HG03378 (cell line): ENCODE measurements at regions not wholly inside any gene's neighbourhood (a gene's known extent, or its start where the extent isn't known, plus 50 kb on each side); places are given as distances from the start of the nearest gene placed in this dataset.

Experiments
- ATAC-seq: cut with Tn5 transposase; IDR thresholded peaks from one replicate; pipeline ENCODE4 v1.9.1; 2021; ENCODE audit warnings: mild to moderate bottlenecking, moderate library complexity; ENCODE audit not compliant: unreplicated experiment

DNA sequence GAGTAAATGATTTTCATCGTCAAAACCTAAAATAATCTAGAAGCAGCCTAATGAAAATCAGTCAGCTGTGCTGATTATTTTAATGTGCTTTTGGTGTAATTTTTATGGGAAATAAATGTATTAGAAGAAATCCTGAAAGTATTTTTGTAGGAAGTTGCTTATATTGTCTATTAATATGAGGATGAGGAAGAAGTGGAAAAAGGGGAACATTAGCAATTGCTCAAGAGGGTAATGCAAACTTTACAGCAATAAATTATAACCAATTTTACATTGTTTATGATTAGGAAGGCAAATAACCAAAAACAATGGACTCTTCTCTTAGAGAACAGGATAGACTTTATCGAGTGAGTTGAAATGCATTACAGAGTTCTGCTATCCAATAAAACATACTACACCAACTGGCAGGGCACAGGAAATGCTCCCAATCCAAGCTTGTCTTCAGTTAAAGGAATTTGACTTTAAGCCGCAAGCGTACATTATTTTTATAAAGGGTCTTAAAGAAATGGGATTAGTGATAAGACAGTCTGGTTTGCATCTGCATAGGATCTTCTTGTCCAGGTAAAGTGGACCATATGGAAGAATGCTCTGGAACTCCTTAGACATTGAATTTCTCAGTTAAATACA lies 374.8 kb downstream of the PDGFC start:
- ATAC-seq, result no peak

GRCh38 chr4:156596026-156596425 lies 375.6 kb downstream of the PDGFC start:
- ATAC-seq, result no peak

DNA sequence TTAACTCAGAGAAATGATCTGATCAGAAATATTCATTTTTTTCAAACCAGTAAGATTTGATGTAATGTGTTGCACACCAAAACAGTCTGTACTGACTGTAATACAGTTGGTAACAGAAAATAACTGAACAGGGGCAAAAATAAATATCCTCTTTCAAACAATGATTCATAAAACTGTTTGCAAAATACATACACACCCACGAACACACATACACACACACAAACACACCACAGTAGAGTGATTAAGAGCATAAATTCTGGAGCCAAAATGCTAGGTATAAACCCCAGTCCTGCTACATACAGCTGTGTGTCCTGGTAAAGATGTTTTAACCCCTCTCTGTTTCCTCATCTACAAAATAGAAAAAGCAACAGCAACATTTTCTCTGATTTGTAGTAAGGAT lies 376.6 kb downstream of the PDGFC start:
- ATAC-seq, result no peak

DNA sequence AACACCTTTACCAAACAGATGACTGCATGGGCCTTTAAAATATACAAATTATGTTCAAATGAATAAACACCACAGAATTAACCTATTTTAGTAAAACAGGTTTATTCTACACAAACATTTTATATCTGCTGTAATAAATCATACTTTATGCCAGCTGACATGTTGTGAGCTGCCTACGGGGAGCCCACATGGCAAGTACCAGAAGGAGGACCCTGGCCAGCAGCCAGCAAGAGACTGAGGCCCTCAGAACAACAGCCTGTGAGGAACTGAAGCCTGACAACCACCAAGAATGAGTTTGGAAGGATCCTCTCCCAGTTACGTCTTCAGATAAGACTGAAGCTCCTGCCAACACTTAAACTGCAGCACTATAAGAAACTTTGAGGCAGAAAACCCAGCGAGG lies 377.0 kb downstream of the PDGFC start:
- no peak for ATAC-seq

GRCh38 chr4:156593464-156593863 lies 378.1 kb downstream of the PDGFC start:
- ATAC-seq, result no peak

- ATAC-seq, result no peak
These were observed 379.9 kb downstream of the PDGFC start for GRCh38 chr4:156591679-156592078.

- no peak for ATAC-seq
These were observed 387.5 kb downstream of the PDGFC start for GRCh38 chr4:156584100-156584499.

DNA sequence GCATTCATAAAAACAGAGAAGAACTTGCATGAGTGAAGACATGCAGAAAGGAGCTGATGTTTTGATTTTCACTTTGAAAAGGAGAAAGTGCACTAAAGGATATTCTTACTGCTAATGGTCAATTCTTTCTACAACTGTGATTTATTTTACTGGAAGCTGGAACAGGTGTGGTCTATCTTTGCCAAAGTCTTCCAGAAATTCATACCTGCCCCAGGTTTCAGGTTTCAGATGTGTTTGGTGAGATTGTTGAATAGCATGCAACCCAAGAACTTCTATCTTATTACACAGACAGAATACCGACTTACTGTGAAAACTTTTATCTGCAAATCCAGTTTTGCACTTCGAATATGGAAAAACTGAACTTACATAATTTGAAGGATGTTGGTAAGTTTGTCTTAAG lies 388.3 kb downstream of the PDGFC start:
- ATAC-seq, result no peak

GRCh38 chr4:156581282-156582063 lies 390.1 kb downstream of the PDGFC start:
- no peak for ATAC-seq

- ATAC-seq, result no peak
These were observed 392.9 kb downstream of the PDGFC start for GRCh38 chr4:156578713-156579112.

GRCh38 chr4:156578005-156578404 lies 393.6 kb downstream of the PDGFC start:
- ATAC-seq, result no peak

DNA sequence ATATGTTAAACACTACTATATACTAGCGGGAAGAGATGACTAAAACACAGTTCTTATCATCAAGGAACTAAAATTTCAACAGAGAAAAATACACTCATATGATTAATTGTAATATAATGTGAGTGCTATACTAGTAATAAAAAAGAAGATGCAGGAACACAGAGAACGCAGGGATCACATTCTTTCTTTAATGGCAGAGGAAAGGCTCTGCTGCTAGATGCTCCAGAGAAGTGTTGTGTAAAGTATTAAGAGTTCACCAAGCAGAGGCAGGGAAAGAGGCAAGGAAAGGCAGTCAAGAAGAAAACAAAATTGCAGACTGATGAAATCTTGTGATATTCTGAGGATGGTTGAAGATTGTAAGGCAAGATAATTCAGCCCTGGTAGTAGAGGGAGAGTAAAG lies 394.7 kb downstream of the PDGFC start:
- ATAC-seq, result no peak

GRCh38 chr4:156575430-156576073 lies 396.0 kb downstream of the PDGFC start:
- no peak for ATAC-seq

- ATAC-seq, result no peak
These were observed 400.5 kb downstream of the PDGFC start for GRCh38 chr4:156571146-156571545.

DNA sequence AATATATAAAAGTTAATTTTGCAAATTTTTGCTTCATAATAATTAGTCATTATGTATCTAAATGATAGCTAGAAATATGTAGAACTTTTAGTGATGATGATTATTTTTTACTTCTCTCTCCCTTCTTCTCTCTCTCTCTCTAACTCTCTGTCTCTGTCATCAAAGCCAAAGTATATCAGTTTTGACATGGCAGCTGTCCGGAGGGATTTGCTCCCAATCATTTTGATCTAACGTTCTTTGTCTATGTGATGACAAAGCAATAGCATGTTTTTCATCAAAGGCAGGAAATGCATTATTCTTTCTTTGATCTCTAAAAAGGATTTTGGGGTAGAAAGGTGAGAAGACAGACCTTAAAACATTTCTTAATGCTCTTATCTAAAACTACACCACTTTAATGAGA lies 402.1 kb downstream of the PDGFC start:
- no peak for ATAC-seq

GRCh38 chr4:156568484-156568883 lies 403.1 kb downstream of the PDGFC start:
- ATAC-seq, result no peak

DNA sequence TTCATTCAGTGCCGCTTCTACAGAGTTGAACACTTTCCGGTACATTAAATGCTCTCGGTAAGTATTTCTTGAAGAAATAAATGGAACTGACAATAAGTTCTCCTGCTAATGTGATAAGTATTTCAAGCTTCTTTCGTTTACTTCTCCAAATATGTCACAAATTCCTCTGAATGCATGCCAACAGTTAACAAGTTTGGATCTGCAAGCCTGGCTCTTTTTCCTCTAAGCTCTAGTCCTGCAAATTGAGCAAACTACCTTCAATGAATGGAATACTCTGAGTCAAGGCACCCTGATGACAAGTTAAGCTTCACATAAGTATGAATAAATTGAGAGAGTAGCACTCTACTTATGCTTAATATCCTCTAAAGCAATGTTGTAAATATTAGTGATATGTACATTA lies 403.6 kb downstream of the PDGFC start:
- no peak for ATAC-seq

GRCh38 chr4:156560701-156561100 lies 410.9 kb downstream of the PDGFC start:
- ATAC-seq, result no peak

DNA sequence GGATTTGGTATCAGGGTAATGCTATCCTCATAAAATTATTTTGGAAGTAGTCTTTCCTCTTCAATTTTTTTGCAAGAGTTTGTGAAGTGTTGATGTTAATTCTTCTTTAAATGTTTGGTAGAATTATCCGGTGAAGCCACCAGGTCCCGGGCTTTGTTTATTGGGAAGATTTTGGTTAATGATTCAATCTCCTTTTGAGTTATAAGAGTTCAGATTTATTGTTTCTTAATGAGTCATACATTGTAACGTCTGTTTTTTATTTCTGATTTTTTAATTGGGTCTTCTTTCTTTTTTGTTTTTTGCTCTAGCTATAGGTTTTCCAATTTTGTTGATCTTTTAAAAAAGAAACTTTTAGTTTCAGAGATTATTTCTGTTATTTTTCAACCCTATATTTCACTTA lies 412.3 kb downstream of the PDGFC start:
- ATAC-seq, result no peak

DNA sequence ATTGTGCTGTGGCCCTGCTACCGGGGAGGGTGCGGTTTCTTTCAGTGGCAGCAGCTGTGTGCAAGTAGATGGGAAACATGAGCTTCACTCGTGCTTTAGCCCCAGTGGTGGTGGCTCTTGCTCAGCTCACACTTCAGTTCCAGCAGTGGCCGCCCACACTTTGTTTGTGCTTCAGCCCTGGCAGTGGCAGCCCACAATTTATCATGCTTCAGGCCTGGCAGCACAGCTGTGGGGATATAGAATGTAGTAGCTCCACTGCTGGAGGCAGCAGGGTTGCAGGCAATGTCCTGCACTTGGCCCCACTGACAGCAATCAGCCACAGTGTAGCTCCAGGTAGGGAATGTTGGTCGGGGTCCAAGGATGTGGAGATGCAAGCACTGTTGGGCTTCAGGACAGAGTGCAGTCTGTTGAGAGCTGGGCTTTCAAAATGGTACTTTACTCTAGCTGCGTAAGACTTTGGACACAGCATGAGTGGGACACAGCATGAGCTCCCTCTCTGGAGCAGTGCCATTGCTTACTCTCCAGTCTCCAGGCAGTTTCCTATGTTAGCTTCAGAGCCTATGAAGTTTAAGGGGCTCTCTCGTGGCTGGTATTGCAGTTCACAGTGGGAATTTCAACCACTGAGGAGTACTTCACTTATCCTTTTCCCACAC lies 413.1 kb downstream of the PDGFC start:
- no peak for ATAC-seq

DNA sequence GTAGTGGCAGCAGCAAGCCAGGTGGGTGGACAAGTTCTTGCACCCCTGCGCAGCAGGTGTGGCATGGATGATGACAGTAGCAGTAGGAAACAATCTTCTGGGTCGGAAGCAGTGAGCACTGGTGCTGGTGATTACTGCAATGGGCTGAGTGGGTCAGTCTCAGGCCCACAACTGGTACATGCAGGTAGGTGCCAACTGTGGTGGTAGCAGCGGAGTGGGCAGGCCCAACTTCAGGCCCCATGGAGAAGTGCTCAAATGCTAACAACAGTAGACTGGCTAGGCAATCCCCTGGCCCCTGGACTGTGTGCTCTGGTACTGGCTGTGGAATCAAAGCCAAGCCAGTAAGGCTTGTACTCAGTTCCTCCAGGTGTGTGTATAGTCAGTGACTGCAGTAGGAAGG lies 413.7 kb downstream of the PDGFC start:
- no peak for ATAC-seq

GRCh38 chr4:156556336-156556735 lies 415.3 kb downstream of the PDGFC start:
- ATAC-seq, result no peak
